GM21576 (cell line): ENCODE measurements at regions not wholly inside any gene's neighbourhood (a gene's known extent, or its start where the extent isn't known, plus 50 kb on each side); places are given as distances from the start of the nearest gene placed in this dataset.

Source experiments
- ATAC-seq: cut with Tn5 transposase; IDR thresholded peaks from one replicate; pipeline ENCODE4 v1.9.1; 2021; ENCODE audit warnings: mild to moderate bottlenecking, moderate library complexity; ENCODE audit not compliant: unreplicated experiment

DNA sequence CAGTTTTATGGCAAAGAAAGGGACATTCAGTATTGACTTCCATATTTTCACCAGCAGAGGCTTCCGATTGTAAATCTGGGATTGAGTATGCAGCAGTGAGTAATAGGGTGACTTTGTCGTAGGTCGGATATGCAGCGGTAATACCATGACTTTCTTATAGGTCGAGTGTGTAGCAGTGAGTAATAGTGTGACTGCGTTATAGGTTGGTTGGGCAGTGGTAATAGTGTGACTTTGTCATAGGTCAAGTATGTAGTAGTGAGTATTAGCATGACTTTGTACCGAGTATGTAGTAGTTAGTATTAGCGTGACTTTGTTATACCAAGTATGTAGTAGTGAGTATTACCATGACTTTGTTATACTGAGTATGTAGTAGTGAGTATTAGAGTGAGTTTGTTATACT is 268.2 kb upstream of the ADARB2 start:
- ATAC-seq = no peak

- ATAC-seq = no peak
Observed at GRCh38 chr10:1992930-1993329, 255.6 kb upstream of the ADARB2 start.

DNA sequence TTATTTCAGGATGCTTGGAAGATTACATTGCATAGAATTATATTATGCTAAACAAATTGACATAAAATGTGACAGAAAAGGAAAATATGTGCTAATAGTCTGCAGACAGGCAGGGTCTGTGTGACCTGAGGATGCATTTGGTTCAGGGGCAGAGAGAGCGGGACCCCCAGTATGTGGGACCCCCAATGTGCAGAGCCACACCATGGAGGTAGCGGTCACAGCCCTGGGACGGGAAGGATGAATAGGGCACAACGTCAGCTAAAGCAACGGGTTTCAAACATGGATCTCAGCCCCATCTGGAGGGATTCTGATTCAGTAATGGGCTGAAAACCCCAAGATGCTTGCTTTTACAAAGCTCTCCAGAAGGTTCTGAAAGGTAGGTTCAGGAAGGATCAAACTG is 251.8 kb upstream of the ADARB2 start:
- no peak for ATAC-seq

DNA sequence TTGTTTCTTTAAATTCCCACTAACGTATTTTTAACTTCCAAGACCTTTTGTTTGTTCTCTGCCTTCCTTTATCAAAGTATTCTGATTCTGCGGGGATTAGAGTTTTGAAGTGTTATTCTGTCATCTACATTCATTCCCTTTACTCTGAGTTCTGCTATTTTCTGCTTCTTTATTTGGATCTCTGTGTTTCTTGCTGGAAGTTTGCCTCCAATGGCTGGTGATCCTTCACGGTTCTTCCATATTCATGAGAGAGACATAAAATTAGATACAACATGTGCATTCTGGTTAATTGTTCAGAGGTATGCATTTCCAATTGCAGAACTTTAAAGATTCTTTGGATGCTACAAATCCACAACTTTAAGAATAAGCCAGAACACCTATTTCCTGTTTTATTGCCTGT is 244.7 kb upstream of the ADARB2 start:
- ATAC-seq = no peak

- ATAC-seq = no peak
Observed at GRCh38 chr10:1980459-1980858, 243.1 kb upstream of the ADARB2 start.

DNA sequence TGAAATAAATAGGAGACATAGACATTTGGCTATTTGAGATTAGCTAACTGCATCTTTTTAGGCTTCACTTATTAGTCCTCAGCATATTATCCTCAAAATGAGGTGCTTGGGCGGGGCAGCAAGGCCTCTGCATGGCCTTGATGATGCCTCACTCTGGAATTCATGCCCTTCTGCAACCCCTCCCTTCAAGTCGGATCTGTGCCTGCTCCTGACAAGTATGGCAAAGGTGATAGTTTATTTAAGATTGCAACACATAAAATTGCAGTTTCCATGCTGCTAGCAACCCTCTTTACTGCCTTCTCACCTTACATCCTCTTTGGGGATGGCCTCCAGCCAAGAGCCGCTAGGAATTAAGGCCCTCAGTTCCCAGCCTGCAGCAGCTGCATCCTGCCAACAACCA is 241.3 kb upstream of the ADARB2 start:
- no peak for ATAC-seq

DNA sequence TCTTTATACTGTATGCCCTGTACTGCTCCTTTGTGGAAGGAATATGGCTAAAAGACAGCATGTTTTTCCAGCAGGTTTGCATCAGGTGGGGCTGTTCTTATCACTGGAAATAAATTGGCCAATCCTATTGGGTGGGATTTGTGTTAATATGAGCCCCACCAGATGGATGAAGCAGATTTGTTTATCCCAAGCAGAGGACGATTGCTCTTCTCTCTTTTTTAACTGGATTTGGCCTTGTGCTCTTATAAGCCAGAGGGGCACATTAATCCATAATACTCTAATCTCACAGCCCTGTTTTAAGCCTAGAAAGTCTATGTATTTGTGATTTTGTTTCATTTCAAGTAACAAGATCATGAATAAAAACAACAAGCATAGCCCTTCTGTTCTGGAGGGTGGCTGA is 240.1 kb upstream of the ADARB2 start:
- no peak for ATAC-seq

DNA sequence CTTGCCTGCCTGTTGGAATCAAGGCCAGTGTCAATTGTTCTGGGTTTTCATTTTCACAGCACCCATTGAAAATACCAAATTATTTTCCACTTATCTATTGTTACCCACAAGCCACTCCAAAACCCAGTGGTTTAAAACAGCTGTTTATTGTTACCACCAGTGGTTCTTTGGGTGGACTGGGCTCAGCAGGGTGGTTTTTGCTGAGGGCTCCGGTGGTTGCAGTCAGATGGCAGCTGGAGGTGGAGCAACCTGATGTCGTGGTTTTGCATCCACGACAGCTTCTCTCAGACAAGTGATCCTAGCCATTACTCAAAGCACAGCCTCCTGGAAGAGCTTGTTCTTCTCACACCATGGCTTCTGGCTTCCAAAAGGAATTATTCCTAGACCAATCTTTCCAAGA is 235.1 kb upstream of the ADARB2 start:
- no peak for ATAC-seq

DNA sequence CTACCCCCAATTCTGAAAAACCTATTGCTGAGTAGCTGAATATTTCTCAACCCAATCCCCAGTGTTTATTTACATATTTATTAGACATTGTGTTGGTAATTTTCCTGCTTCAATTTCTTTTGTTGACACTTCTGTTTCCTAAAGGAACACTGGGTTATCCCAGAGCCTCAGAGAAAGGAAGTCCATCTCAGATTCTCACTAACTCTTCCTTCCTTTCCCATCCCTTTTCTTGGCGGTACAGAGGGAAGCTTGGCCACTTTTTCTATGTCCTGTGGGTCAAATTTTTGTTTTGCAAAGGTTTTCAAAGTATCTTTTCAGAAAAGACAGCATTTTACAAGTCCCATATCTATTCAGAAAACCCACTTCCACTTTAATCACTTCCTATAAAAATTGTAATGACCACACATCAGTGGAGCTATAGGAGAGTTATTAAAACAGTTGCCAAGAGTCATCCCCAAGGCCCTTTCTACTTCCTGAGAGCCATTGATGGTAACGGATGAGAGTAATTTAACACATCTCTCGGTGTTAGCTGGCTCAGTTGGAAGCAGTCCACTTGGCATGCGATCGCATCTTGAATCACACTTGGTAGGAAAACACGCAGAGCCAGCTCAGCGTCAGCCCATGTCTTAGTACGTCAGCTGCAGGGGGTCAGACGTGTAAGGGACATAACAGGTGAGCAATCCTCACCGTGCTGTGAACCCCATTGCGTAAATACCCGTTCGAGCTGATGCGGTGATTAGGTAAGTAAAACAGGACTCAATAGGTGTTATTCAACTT is 231.1 kb upstream of the ADARB2 start:
- no peak for ATAC-seq

DNA sequence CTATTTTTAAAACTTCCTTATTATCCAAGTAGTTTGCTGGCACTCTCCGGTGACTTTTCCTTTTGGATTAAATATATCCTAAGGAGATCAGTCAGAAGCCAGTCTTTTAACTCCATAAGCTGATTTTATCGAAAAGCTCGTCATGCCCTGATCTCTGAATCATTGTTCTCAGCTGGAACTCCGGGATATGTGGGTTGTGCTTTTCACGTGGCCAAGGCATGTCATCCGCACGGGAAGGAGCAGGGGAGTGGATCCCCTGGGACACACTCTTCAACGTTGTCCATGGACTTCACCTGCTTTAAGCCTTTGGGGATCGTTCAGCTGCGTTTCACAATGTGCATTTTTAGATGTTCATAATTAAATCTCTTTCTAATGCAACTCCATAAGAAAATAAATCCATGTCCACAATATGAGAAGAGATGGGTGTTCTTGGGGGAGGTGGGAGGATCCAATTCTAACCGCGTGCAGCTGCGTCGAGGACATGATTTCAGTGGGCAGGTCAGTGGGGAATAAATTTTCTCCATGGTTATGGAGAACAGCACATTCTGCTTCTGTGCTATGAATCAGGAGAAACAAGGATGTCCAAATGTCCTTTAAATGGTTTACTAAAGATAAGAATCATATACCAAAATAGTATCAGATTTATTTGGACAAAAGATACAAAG is 229.5 kb upstream of the ADARB2 start:
- no peak for ATAC-seq

GRCh38 chr10:1964476-1964875 is 227.2 kb upstream of the ADARB2 start:
- no peak for ATAC-seq

- ATAC-seq = no peak
Observed at GRCh38 chr10:1963341-1963740, 226.0 kb upstream of the ADARB2 start.

DNA sequence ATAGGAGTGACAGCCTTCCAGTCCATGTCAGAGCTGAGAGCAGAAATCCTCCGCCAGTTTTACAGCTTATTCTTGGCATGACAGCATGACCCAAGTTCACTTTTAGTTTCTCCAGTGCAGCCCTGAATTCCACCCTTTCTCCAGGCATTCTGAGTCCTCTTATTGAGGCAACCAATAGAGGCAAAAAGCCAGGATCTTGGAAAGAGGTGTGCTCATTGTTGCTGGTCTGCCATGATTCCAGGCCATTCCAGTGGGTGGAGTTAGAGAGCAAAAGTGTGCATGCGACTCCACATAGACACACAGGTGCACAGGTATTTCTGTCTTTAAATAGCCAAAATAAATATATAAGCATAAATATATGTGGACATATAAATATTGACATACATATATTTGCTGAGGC is 224.7 kb upstream of the ADARB2 start:
- no peak for ATAC-seq

- no peak for ATAC-seq
Observed at GRCh38 chr10:1960982-1961381, 223.7 kb upstream of the ADARB2 start.

GRCh38 chr10:1957057-1957456 is 219.7 kb upstream of the ADARB2 start:
- no peak for ATAC-seq

- no peak for ATAC-seq
Observed at GRCh38 chr10:1954300-1954699, 217.0 kb upstream of the ADARB2 start.

DNA sequence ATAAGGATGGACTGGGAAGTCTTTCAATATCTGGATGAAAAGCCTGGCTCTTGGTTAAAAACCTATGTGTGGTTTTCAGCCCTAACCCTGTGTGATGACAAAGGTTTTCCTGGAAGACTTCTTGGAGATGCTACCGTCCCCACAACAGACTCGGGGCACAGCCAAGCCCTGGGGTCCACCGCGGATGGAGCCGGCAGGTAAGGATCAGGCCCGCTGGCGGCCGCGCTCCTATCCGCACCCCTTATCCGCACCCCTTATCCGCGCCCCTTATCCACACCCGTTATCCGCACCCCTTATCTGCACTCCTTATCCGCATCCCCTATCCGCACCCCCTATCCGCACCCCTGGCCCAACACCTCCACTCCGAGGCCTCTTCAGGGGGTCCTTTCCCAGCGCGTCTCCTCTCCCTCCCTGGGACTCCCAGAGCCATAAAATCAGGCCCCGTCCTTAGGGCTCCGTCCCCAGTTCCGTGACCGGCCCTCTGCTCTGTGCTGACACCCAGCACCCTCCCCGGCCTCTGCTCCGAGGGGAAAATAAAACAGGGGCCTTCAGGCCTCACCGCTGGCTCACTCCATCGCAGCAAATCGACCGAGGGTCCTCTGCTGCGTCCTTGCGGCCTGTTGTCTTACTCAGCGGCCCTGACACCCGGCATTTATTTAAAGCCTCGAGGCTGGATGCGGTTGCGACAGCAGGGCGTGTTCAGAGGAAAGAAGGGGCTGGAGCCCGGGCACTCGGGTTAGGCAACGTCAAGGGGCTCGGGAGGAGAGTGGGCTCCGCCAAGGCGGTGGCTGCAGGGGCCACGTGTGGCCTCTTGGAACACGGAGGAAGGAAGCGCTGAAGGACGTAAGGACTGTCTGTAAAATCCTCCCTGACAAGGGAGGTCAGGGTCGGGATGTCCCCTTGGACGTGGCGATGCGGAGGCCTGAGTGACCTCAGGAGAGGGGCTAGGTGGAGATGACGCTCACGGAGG is 215.1 kb upstream of the ADARB2 start:
- ATAC-seq = no peak

GRCh38 chr10:1950803-1951495 is 213.6 kb upstream of the ADARB2 start:
- no peak for ATAC-seq

- no peak for ATAC-seq
Observed at GRCh38 chr10:1947464-1948003, 210.2 kb upstream of the ADARB2 start.

DNA sequence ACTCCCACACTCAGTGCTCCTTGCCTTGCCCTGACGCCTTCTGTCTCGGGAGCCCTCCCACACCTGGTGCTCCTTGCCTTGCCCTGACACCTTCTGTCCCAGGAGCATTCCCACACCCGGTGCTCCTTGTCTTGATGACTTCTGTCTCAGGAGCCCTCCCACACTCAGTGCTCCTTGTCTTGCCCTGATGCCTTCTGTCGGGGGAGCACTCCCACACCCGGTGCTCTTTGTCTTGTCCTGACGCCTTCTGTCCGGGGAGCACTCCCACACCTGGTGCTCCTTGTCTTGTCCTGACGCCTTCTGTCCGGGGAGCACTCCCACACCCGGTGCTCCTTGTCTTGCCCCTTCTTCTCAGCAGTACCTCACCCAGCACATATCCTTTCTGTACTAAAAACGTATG is 207.2 kb upstream of the ADARB2 start:
- no peak for ATAC-seq

DNA sequence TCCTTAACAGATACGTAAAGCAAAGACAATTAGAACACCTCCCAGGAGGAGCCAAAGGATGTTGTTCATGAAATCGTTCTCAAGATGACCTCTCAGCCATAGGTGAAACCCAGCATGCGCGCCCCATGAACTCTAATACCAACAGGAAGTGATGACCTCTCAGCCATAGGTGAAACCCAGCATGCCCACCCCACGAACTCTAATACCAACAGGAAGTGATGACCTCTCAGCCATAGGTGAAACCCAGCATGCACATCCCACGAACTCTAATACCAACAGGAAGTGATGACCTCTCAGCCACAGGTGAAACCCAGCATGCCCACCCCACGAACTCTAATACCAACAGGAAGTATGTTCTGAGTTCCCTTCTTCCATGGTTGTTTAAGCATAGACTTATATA is 205.2 kb upstream of the ADARB2 start:
- no peak for ATAC-seq
